ENCODE measurements at regions not wholly inside any gene's neighbourhood (a gene's known extent, or its start where the extent isn't known, plus 50 kb on each side); places are given as distances from the start of the nearest gene placed in this dataset.

GRCh38 chr15:46732060-46732459 is 985.2 kb upstream of the SEMA6D start:
- no peaks in the 10 kb centered on the region for H3K4me1 ChIP-seq (ENCODE audit: insufficient read depth)
- H3K27ac ChIP-seq: no peak overlapping the region
- intact Hi-C loops (cut with DNase I): no loop called here
- no peak for TF ChIP-seq POLR2A (IDR thresholded peaks at IDR 0.05)
- TF ChIP-seq EP300 (IDR thresholded peaks at IDR 0.05): no peak
- TF ChIP-seq CTCF (IDR thresholded peaks at IDR 0.05): no peak
- H3K27me3 ChIP-seq: no peaks in the 10 kb centered on the region
- H3K4me3 ChIP-seq: no peak overlapping the region
- no peak for DNase-seq
- H3K36me3 ChIP-seq: no peaks in the 10 kb centered on the region
- H3K9me3 ChIP-seq: no peaks in the 10 kb centered on the region
- 87 to 97% (median 95%) methylated on average over 1 of the region's 1 CpG for WGBS, 3 donors

- intact Hi-C loops (cut with DNase I): no loop called here
- WGBS, 3 donors: 52 to 53% (median 52%) methylated on average over 4 of the region's 4 CpGs
- Histone ChIP-seq H3K27ac (no peak overlapping the region), H3K9me3 (no peaks in the 10 kb centered on the region), H3K27me3 (no peaks in the 10 kb centered on the region), H3K4me3 (no peak overlapping the region), H3K36me3 (no peaks in the 10 kb centered on the region), H3K4me1 (ENCODE audit: insufficient read depth) (no peaks in the 10 kb centered on the region)
- TF ChIP-seq CTCF (IDR thresholded peaks at IDR 0.05) (no peak), POLR2A (IDR thresholded peaks at IDR 0.05) (no peak), EP300 (IDR thresholded peaks at IDR 0.05) (no peak)
- DNase-seq: no peak
Observed at GRCh38 chr15:46735115-46735514, 982.2 kb upstream of the SEMA6D start.

GRCh38 chr15:46751303-46751702 is 966.0 kb upstream of the SEMA6D start:
- no peaks in the 10 kb centered on the region for H3K9me3 ChIP-seq
- no peak overlapping the region for H3K27ac ChIP-seq
- TF ChIP-seq CTCF (IDR thresholded peaks at IDR 0.05) (no peak), POLR2A (IDR thresholded peaks at IDR 0.05) (no peak), EP300 (IDR thresholded peaks at IDR 0.05) (no peak)
- WGBS, 3 donors: 6 to 17% (median 8%) methylated on average over 3 of the region's 3 CpGs
- no peaks in the 10 kb centered on the region for H3K36me3 ChIP-seq
- H3K4me1 ChIP-seq (ENCODE audit: insufficient read depth): no peaks in the 10 kb centered on the region
- no peaks in the 10 kb centered on the region for H3K27me3 ChIP-seq
- no peak overlapping the region for H3K4me3 ChIP-seq
- intact Hi-C loops (cut with DNase I): no loop called here
- DNase-seq: no peak

GRCh38 chr15:46753946-46754345 is 963.4 kb upstream of the SEMA6D start:
- Histone ChIP-seq H3K27ac (no peak overlapping the region), H3K4me3 (no peak overlapping the region), H3K9me3 (no peaks in the 10 kb centered on the region), H3K36me3 (no peaks in the 10 kb centered on the region), H3K4me1 (ENCODE audit: insufficient read depth) (no peaks in the 10 kb centered on the region), H3K27me3 (no peaks in the 10 kb centered on the region)
- 86 to 93% (median 93%) methylated on average over 4 of the region's 4 CpGs for WGBS, 3 donors
- intact Hi-C loops (cut with DNase I): no loop called here
- TF ChIP-seq POLR2A (IDR thresholded peaks at IDR 0.05): no peak
- no peak for TF ChIP-seq EP300 (IDR thresholded peaks at IDR 0.05)
- TF ChIP-seq CTCF (IDR thresholded peaks at IDR 0.05): no peak
- DNase-seq: no peak

- Histone ChIP-seq H3K4me3 (no peak overlapping the region), H3K9me3 (no peaks in the 10 kb centered on the region), H3K36me3 (no peaks in the 10 kb centered on the region), H3K4me1 (ENCODE audit: insufficient read depth) (no peaks in the 10 kb centered on the region), H3K27me3 (no peaks in the 10 kb centered on the region), H3K27ac (no peak overlapping the region)
- WGBS, 3 donors: 94 to 100% (median 97%) methylated on average over 1 of the region's 1 CpG
- DNase-seq: no peak
- TF ChIP-seq EP300 (IDR thresholded peaks at IDR 0.05) (no peak), CTCF (IDR thresholded peaks at IDR 0.05) (no peak), POLR2A (IDR thresholded peaks at IDR 0.05) (no peak)
- intact Hi-C loops (cut with DNase I): no loop called here
Observed at GRCh38 chr15:46763091-46763490, 954.2 kb upstream of the SEMA6D start.
